G401 (cell line): ENCODE measurements at regions not wholly inside any gene's neighbourhood (a gene's known extent, or its start where the extent isn't known, plus 50 kb on each side); places are given as distances from the start of the nearest gene placed in this dataset.
A peak's percentile ranks its signal among the peaks of the same experiment; 100 is the strongest.

Experiments
- DNase-seq: peaks from one replicate; pipeline ENCODE4 v3.0.0-alpha.2; 2015; ENCODE audit warnings: low spot score
- in situ Hi-C: cut with HindIII; loops from 2 replicates; pipeline ENCODE4 v1.10.0; 2016; ENCODE audit warnings: low sequenced_read_pairs, mixed read lengths

DNA sequence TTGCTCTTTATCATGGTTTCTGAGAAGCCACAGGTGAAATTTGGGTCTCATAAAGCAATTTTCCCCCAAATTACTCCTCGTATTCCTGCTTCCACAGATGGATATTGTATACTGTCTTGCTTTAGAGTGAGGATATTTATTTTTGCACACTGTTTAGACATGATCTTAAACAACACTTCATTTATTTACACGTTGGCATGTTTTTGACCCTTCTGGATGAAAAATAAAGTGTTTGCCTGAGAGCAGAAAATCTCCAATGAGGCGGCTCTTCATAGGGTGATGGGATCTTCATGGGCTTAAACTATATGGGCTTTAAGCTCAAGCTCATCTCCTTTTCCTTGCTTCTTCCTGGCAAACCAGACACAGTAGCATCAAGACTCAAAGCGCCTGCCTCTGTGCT lies 148.4 kb downstream of the MACROH2A1 start:
- in situ Hi-C loops = no loop called here

DNA sequence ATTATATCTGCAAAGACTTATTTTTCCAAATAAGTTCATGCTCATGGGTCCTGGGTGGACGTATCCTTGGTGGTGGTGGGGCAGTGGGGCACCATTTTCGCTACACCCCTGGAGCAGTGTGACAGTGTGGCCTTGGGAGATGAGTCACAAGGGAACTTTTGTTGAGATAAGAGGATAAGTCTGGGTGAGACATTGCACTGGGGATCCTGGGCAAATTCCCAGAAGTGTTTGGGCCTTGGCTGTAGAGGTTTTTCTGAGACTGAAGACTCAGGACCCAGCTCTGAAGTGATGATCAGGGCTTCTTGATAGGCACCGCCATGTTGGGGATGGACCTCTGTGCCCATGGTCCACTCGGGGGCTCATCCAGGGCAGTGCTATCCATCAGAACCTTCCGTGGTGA lies 149.4 kb downstream of the MACROH2A1 start:
- in situ Hi-C loops = loop anchor here (5.0 kb wide), 1 partner anchor 37 kb away; no protein-coding TSS in a partner anchor
- DNase-seq = no peak

More for the DNA sequence above, 148.4 kb downstream of the MACROH2A1 start:
- DNase-seq = no peak

DNA sequence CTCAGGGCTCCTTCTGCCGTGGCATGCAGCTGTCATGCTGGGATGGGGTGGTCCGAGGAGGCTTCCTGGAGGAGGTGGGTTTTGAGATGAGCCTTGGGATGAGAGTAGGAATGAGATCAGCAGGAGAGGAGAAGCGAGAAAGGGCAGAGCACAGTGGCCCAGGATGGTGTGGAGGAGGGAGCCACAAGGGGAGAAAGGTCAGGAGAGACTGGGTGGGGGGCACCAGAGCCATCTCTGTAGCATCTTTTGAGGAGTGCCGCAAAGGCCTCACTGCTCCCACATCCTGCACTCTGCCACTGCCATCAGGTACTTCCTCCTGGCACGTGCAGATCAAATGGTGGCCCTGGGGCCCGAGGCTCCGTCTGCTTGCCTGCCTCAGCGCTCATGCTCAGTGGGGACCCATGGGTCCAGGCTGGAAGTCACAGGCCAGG lies 150.2 kb downstream of the MACROH2A1 start:
- in situ Hi-C loops = loop anchor here (5.0 kb wide), 1 partner anchor 37 kb away; no protein-coding TSS in a partner anchor
- DNase-seq = no peak

DNA sequence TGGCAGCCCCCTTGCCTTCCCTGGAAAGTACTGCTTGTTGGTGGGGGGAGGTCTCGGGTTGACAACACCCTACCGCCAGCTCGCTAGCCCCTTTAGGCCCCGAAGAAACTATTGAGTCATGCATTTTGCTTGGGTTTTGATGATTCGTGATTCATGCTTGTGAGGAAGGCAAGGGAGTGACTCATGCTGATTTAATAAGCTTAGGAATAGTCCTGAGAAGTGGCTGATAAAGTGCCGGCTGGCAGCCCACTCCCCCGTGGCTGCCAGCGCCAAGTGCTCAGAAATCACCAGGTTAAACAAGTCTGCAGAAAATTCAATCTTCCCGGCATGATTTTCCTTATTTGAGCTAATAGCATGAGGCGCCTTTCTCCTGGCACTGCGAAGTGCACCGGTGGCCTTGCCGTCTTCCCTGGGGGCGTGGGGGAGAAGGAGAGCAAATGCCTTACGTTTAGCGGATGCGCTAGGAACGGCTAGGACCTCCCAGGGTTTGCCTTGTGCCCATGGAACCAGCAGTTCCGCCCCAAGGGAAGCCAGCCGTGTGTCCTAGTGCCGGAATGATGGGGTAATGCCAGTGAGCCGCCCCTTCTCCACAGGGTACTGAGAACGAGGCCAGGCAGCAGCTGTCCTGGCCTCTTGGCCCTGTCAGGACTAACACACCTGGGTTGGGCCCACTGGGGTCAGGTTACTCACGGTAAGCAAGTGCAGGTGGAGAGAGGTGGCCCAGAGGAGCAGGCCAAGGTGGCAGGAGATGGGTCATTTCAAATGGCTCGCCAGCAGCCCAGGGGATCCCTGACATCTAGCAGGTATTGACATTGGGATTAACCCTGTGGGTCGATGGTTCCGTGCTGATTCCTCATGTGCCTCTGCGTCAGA lies 151.9 kb downstream of the MACROH2A1 start:
- DNase-seq = no peak
- in situ Hi-C loops = loop anchor here (5.0 kb wide), 1 partner anchor 35 kb away; no protein-coding TSS in a partner anchor

DNA sequence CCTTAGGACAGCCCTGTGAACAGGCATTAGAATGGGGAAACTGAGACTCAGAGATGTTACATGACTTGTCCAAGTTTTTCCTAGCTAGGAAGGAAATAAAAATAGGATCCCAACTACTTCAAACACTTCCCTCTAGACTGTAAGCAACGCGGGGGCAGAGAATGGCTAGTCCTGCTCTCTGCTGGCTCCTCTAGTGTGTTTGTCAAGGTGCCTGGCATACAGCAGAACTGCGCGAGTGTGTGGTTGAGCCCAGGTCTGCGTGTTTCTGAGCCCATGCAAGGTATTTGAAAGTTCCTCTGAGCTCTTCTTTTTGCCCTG lies 152.5 kb downstream of the MACROH2A1 start:
- in situ Hi-C loops = loop anchor here (5.0 kb wide), 1 partner anchor 34 kb away; no protein-coding TSS in a partner anchor
- DNase-seq = no peak

DNA sequence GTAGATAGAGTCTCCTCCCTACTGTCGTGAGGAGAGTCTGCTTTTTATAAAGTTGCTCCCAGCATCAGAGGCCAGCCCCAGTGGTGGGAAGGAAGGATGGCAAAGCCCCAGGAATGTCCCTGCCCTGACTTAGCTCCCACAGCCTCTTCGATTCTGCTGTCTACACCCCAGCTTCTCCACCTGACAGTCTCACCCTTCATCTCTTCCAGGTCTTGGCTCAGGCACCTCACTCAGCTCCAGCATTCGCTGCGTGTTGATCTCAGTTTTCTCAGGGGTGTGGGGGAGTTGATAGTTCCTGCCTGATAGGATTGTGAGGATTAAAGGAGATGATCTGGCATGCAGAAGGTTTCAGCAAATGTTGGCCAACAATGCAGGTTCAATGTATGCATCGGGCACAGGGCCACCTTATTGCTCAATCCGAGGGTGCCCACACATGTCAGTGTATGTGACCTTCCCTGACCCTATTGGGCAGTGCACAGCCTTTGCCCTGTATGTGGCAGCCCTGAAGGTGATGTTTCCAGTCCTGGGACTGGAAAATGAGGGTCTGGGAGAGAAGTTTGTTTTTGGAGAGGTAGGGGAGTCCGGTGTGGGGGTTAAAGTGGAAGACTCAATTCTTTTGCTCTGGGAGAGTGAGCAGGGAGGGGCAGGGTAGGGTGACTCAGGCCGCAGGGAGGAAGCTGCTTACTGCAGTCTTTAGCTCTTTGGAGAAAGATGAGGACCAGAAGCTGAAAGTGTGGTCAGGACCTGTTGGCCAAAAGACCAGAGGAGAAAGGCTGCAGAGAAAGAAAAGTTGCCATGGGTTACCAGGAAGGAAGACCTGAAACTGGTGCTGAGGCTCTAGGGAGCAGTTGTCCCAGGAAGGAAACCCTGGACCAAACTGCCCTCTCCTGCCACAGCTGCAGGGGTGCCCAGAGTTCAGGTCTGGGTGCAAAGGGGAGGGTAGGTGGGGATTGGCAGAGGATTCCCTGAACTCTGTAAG lies 153.2 kb downstream of the MACROH2A1 start:
- DNase-seq = no peak
- in situ Hi-C loops = loop anchor here (5.0 kb wide), 1 partner anchor 34 kb away; no protein-coding TSS in a partner anchor

DNA sequence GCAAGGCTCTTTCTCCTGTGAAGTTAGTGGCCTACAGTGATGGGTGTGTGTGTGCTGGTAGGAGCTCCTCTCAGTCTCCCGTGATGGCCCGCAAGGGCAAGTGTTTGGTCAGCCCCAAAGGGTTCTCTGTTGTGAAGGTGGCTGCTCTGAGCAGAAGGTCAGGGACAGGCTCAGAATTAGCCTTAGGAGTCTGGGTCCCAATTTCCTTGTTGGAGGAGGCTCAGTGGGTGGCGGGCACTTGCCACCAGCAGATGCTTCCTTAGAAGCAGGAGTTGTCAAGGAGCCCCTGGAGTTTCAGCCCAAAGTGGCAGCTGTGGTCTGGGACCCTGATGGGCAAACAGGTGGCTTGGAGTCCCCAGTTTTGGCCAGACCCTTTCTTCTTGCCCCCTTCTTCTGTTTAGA lies 154.4 kb downstream of the MACROH2A1 start:
- in situ Hi-C loops = loop anchor here (5.0 kb wide), 1 partner anchor 32 kb away; no protein-coding TSS in a partner anchor

DNA sequence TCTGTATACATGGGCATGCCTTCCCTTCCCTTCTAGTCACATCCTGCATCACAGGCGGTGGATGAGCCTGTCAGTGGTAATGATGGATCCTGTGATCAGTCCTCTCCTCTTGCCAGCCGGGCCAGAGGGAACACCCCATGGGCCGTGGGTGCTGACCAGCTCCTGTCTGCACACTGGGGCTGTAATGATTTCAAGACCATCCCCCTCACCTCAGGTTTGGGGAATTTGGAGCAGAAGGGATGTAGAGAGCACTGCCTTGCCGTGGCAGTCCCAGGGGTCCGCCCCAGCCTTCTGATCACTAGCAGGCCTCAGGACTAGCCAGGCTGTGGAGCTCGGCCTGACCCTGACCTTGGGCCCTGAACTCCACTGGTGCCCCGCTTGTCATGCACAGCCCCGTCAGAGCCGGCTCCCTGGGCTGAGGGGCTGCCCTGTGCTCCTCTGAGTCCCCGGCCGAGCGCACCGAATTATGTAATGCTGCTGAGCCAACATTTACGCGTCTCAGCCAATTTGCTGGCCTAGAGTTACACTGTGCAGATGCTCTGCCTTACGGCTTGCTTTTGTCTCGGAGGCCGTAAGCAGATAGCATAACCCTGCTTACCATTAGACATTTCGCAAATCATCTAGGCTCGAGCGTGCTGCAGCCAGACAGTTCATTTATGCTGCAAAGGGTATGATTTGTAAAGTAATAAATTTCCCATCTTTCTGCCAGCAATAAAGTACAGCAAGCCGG lies 155.3 kb downstream of the MACROH2A1 start:
- DNase-seq = peak; percentile 81
- in situ Hi-C loops = no loop called here

More for the DNA sequence above, 154.4 kb downstream of the MACROH2A1 start:
- DNase-seq = no peak

DNA sequence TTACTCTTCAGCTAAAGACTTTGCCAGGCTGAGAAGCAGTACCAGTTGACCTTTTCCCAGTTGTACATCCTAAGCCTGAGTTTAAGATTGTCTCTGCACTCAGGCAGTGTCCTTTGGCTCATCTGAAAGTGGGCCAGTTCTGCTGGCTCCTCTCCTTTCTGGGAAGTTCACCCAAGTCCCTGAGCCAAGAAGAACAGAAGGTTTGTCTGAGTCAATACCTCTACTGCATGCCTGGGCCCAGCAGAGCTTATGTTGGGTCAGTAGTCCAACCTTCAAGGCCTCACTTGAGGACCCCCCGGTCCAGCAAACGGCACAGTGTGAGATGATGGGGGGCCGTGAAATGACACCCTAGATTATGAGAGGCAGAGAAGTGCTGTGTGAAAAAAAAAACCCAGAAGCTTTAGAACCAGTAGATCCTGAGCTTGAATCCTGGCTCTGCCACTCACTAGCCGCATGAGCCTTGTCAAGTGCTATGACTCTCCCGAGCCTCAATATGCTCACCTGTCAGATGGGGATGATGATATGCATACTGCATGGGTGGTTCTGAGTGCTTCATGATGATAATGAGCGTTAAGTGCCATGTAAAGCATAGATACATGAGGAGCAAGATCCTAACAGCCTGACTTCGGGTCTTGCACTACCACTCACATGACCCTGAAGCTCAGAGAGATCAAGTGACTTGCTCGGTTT lies 156.0 kb downstream of the MACROH2A1 start:
- DNase-seq = peak; percentile 89
- in situ Hi-C loops = no loop called here

DNA sequence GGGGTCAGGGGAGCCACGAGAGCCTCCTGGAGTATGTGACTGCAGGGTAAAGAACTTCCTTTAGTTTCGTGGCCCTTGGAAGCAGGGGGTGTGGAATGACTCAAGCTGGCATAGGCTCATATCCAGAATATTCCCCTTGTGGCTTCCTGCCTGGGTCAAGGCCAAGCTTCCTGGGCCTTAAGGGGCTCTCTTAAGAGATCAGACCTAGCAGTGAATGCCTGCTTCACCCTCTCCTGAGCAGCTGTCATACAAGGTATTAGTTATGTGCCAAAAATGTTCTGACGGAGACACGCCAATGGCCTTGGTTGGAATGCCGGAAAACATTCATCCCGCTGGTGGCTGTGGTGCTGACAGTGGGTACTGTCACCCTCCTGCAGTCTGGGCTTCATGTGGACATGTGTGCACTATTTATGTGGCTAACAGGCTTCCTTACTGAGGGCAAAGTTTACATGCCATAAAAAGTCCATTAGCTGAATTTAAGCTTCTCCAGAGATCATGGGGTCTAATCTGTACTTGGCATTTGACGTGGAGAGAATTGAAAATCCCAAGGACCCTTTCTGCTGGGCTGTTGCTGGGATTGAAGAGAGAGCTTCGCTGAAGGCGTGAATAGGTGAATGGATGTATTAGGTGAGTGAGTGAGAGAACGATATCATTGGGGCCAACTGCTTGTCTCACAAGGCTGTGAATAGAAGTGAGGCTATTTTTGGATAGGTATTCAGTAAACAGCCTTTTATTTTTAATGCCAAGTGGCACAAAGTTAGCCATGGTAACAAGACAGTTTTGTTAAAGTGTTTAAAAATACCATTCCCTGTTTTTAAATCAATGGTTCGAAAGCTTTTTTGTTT lies 156.8 kb downstream of the MACROH2A1 start:
- DNase-seq = peak; percentile 23
- in situ Hi-C loops = no loop called here

DNA sequence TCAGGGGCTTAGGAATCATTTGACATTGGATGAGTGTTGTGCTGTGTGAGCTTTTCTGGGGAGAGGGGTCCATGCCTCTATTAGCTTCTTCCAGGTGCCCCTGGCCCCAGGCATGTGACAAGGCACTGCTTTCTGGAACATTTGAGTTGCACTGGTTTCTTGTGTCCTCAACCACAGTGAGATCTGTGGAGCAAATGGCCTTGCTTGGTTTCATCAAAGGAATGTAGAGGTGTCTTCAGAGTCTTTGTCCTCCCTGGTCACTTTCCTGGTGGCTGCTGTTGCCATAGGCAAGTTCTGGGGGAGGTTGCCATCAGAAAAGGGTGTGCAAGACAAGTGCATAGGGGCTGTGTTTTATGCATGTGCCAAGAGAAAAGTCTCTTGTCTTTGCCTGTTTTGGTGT lies 157.5 kb downstream of the MACROH2A1 start:
- in situ Hi-C loops = no loop called here

DNA sequence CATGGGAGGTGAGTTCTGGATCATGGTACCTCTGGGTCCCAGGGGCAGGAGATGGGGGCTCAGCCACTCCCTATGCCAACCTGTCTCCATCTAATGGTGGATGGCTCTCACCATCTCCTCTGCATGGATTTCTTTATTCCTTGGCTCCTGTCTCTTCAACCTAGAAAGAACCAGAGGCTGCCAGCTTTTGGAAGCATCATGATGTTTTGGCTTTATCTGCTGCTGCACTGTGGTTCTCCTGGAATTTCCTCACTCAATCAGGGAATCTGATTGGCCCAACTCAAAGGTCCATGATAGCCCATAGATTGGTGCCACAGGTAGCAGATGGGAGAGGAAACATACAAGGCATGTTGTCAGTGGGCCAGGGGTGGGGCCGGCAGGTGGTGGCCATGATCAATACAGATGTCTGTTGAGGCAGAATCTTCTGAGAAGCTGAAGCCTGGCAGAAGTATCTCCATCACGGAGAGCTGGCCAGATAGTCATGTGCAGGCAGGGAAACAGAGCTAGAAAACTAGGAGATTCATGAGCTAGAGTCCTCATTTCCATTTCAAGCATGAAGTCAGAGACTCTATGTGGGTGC lies 158.2 kb downstream of the MACROH2A1 start:
- in situ Hi-C loops = no loop called here
- no peak for DNase-seq

More for the DNA sequence above, 157.5 kb downstream of the MACROH2A1 start:
- DNase-seq = no peak

DNA sequence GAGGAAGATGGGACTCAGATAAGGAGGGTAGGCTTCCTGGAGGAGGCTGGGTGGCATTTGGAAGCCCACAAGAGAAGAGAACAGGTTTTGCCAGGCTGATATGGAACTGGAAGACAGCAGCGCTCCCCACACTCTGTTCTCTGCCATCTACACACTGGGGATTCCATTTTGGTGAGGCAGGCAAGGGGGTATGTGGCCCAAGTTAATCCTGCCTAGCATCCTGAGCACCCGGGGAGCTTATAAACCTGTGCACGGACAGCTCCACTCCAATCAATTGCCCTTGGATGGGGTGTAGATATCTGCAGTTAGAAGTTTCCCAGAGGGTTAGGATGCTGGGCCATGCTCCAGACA lies 158.8 kb downstream of the MACROH2A1 start:
- in situ Hi-C loops = no loop called here
- DNase-seq = no peak

DNA sequence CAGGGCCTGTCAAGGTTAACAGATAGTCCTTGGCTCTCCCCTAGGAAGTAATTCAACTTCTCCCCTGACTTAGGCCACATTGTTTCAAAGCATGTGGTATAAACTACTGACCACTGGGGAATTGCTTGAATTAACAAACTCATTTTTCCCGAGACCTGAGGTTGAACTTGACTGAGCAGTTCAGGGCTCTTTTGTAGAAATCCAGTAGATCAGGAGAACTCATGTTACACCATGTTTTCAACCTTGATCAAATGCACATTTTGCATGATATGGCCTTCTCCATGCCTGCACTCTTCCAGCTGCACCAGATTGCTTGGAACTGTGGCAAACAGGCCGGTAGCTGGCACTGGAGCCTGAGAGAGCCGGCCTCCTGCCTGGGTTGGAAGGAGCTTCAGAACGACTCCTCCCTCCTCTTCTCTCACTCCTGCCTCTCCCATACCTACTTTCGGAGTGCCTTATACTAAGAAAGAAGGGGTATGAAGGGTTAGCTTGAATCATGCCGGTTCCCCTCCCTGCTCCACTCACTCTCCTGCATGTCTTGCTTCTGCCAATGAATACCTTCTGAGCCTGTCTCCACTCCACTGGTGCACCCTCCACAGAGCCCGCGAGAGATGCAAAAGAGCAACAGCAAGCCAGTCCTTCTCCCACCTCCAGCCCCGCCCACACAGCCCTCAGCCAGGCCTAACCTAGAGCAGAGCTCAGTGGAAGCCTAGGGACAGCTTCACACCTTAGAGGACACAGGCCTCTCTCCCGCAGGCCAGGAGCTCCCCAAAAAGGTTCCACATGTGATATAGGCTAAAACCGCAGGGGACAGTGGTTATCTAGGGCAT lies 159.4 kb downstream of the MACROH2A1 start:
- in situ Hi-C loops = no loop called here
- DNase-seq = peak; percentile 34

DNA sequence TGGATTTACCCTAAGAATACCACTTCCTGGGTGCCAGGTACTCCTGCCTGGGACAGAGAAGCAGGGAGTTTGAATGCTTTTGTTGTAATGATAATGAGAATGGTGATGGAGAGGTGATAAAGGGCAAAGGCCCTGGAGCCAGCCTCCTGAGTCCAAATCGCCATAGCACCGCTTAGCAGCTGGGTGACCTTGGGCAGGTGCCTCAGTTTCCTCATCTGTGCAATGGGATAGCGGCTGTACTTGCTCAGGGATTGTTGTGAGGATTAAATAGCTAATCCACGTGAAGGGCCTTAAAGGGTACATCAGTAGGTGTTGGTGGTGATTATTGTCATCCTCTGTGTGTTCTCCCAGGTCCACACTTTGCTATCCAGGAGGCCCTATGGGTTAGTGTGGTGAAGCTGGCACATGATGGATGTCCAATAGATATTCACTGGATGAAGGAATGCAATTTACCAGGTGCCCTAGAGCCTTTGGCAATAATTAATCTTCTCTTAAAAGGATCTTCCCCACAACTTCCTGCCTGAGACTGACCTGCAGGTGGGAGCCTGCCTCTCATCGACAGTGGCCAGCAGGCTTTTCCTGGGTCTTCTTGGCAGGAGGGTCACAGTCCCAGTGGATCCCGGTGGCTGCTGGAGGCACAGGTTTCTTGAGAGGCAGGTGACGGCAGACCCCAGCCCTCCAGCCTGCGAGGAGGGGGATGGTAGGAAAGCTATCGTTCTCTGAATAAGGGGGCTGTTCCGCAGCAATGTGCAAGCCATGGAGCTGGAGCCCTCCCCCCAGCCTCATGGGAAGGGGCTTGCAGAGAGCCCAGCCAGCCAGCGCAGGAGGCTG lies 160.2 kb downstream of the MACROH2A1 start:
- DNase-seq = no peak
- in situ Hi-C loops = no loop called here

DNA sequence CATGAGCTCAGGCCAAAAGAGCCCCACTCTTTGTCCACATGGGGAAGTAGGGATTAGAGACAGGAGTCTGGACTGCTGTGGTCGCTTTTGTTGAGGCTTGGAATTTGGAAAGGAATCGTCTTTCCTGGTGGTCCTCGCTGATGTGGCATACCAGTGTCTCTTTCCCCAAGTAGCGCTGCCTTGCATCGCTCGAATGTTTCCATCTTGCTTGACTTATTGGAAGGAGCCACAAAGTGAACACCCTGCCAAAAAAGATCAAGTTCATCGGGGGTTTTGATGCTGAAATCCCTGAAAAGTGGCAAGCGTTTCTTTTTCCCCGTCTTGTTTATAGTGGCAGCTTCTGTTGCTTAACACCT lies 161.3 kb downstream of the MACROH2A1 start:
- in situ Hi-C loops = no loop called here
- no peak for DNase-seq
